Spleen (tissue), 11 donors: ENCODE measurements at regions not wholly inside any gene's neighbourhood (a gene's known extent, or its start where the extent isn't known, plus 50 kb on each side); places are given as distances from the start of the nearest gene placed in this dataset.

Experiments used
- DNase-seq: peaks from one replicate; pipeline ENCODE4 v3.0.0-alpha.2; 2020
- H3K27ac ChIP-seq, 8 donors: fragments of 200-600 bp; sonication (generic) in 7 of 8; 1 replicate in 4 of 8; 2 replicates in 4 of 8; pipeline versions ENCODE4 v1.5.0 to v1.8.0; 2016 to 2021; ENCODE audit warnings: inconsistent platforms in 4 of 8, mild to moderate bottlenecking in 4 of 8, moderate library complexity in 1 of 8
- H3K27me3 ChIP-seq, 7 donors: fragments of 200-600 bp; sonication (generic) in 6 of 7; replicated peaks in 1 of 7; 1 replicate in 4 of 7; 2 replicates in 3 of 7; pipeline versions ENCODE4 v1.5.0 to v1.8.0; 2016 to 2021; ENCODE audit warnings: inconsistent platforms in 3 of 7, mild to moderate bottlenecking in 1 of 7
- H3K36me3 ChIP-seq, 6 donors: fragments of 200-600 bp; sonication (generic) in 5 of 6; 1 replicate in 4 of 6; 2 replicates in 2 of 6; pipeline versions ENCODE4 v1.5.0 to v1.8.0; 2016 to 2021; ENCODE audit warnings: inconsistent platforms in 2 of 6
- H3K4me1 ChIP-seq, 6 donors: fragments of 200-600 bp; sonication (generic) in 5 of 6; 1 replicate in 3 of 6; 2 replicates in 3 of 6; pipeline versions ENCODE4 v1.5.0 to v1.8.0; 2016 to 2021; ENCODE audit warnings: inconsistent platforms in 3 of 6
- H3K4me3 ChIP-seq, 8 donors: fragments of 200-600 bp; sonication (generic) in 7 of 8; 1 replicate in 4 of 8; 2 replicates in 4 of 8; pipeline versions ENCODE4 v1.5.0 to v1.8.0; 2016 to 2021; ENCODE audit warnings: inconsistent platforms in 4 of 8, mild to moderate bottlenecking in 4 of 8, moderate library complexity in 2 of 8
- H3K9me3 ChIP-seq, 8 donors: fragments of 200-600 bp; sonication (generic) in 7 of 8; 1 replicate in 4 of 8; 2 replicates in 4 of 8; pipeline versions ENCODE4 v1.5.0 to v1.8.0; 2016 to 2021; ENCODE audit warnings: inconsistent platforms in 4 of 8
- CTCF ChIP-seq, 11 experiments: fragments of 200-600 bp in 7 of 11; fragments of 450-650 bp in 4 of 11; sonication (generic) in 4 of 11; IDR thresholded peaks in 8 of 11; conservative IDR thresholded peaks in 3 of 11; 1 replicate in 7 of 11; 2 replicates in 4 of 11; pipeline versions ENCODE4 v1.4.0 to v1.8.0; 2016 to 2021; ENCODE audit warnings: antibody characterized with exemption in 11 of 11, inconsistent platforms in 4 of 11, mild to moderate bottlenecking in 1 of 11
- POLR2A ChIP-seq, 3 donors: fragments of 450-650 bp; IDR thresholded peaks; one replicate each; pipeline ENCODE4 v1.5.1; 2017; ENCODE audit warnings: antibody characterized with exemption in 3 of 3, mild to moderate bottlenecking in 1 of 3
- POLR2AphosphoS5 ChIP-seq, 3 donors: sonication (generic); formaldehyde crosslinking; IDR thresholded peaks; one replicate each; pipeline ENCODE4 v1.5.1; 2017; ENCODE audit warnings: antibody characterized with exemption in 3 of 3
- WGBS, 5 donors: extraction: QIAGEN DNeasy Blood & Tissue Kit in 3 of 5; methylation state at CpG; one replicate each; pipeline versions ENCODE4 v1.1.5 to v1.1.7; 2013 to 2018; 5-methylcytosine and 5-hydroxymethylcytosine counted together
- intact Hi-C: fragments of 100-400 bp; cut with DNase I; formaldehyde crosslinking; loops from one replicate; pipeline ENCODE4 v1.15.0; 2023; ENCODE audit warnings: low total_unique reads
- donor health status: healthy with polysubstance abuse.
- donor health status: DM: no; HTN: no; CAD: no; lungs with moderate emphysema.
- donor health status: DM: no; HTN: no; CAD: no.
- donor health status: Bipolar disorder and iron deficiency.
- donor health status: healthy.
- donor health status: DM: no; HTN: no; CAD: no.
- donor health status: DM: yes; HTN: yes; CAD: no.

GRCh38 chr21:23874271-23874670, 1733.0 kb downstream of the MRPL39 start:
- DNase-seq, result no peak
- H3K9me3 ChIP-seq, result no peaks in the 10 kb centered on the region
- TF ChIP-seq POLR2A (IDR thresholded peaks at IDR 0.05) (no peak), POLR2AphosphoS5 (IDR thresholded peaks at IDR 0.05) (no peak), CTCF (IDR thresholded peaks at IDR 0.05 in 8 of 11, conservative IDR thresholded peaks at IDR 0.05 in 3 of 11) (no peak)
- H3K36me3 ChIP-seq, result no peaks in the 10 kb centered on the region
- intact Hi-C loops, result no loop called here
- H3K27me3 ChIP-seq, result no peaks in the 10 kb centered on the region
- no peak overlapping the region for H3K4me3 ChIP-seq
- no peak overlapping the region for H3K27ac ChIP-seq
- H3K4me1 ChIP-seq, result no peaks in the 10 kb centered on the region
- WGBS, 5 donors, result 82 to 90% (median 87%) methylated on average over 3 of the region's 3 CpGs

GRCh38 chr21:23861911-23862504, 1745.3 kb downstream of the MRPL39 start:
- DNase-seq, result no peak
- WGBS, 5 donors, result 13 to 20% (median 17%) methylated on average over 6 of the region's 6 CpGs

GRCh38 chr21:23858878-23859277, 1748.4 kb downstream of the MRPL39 start:
- H3K4me1 ChIP-seq, result peaks cover 0 to 25% (median 12%) of the 10 kb centered on the region in 6 donors
- no peaks in the 10 kb centered on the region for H3K36me3 ChIP-seq
- H3K9me3 ChIP-seq, result no peaks in the 10 kb centered on the region
- no peak overlapping the region for H3K27ac ChIP-seq
- TF ChIP-seq POLR2AphosphoS5 (IDR thresholded peaks at IDR 0.05) (no peak), POLR2A (IDR thresholded peaks at IDR 0.05) (no peak), CTCF (IDR thresholded peaks at IDR 0.05 in 8 of 11, conservative IDR thresholded peaks at IDR 0.05 in 3 of 11) (no peak)
- H3K4me3 ChIP-seq, result no peak overlapping the region
- no peaks in the 10 kb centered on the region for H3K27me3 ChIP-seq
- WGBS, 5 donors, result 48 to 79% (median 67%) methylated on average over 2 of the region's 2 CpGs
- intact Hi-C loops, result no loop called here
- DNase-seq, result no peak

More at GRCh38 chr21:23861911-23862504, 1745.3 kb downstream of the MRPL39 start:
- Histone ChIP-seq H3K27ac (peak overlapping the region in 6 of 8 donors; percentile 9 to 46 (median 34)), H3K4me3 (no peak overlapping the region), H3K9me3 (no peaks in the 10 kb centered on the region), H3K27me3 (no peaks in the 10 kb centered on the region), H3K4me1 (peaks cover 0 to 25% (median 12%) of the 10 kb centered on the region in 6 donors), H3K36me3 (no peaks in the 10 kb centered on the region)
- intact Hi-C loops, result no loop called here
- TF ChIP-seq CTCF (IDR thresholded peaks at IDR 0.05 in 8 of 11, conservative IDR thresholded peaks at IDR 0.05 in 3 of 11), result no peak
- TF ChIP-seq POLR2AphosphoS5 (IDR thresholded peaks at IDR 0.05), result no peak
- no peak for TF ChIP-seq POLR2A (IDR thresholded peaks at IDR 0.05)

GRCh38 chr21:23853796-23854379, 1753.4 kb downstream of the MRPL39 start:
- TF ChIP-seq CTCF (IDR thresholded peaks at IDR 0.05 in 8 of 11, conservative IDR thresholded peaks at IDR 0.05 in 3 of 11) (peak in 10 of 11 experiments; percentile 32 to 75 (median 62)), POLR2AphosphoS5 (IDR thresholded peaks at IDR 0.05) (no peak)
- Histone ChIP-seq H3K27ac (no peak overlapping the region), H3K4me1 (peaks cover 0 to 7% (median 0%) of the 10 kb centered on the region in 6 donors), H3K4me3 (no peak overlapping the region), H3K27me3 (no peaks in the 10 kb centered on the region), H3K9me3 (no peaks in the 10 kb centered on the region), H3K36me3 (no peaks in the 10 kb centered on the region)
- 6 to 28% (median 14%) methylated on average over 1 of the region's 1 CpG for WGBS, 5 donors
- intact Hi-C loops, result no loop called here
- no peak for DNase-seq
